ENCODE measurements at regions not wholly inside any gene's neighbourhood (a gene's known extent, or its start where the extent isn't known, plus 50 kb on each side); places are given as distances from the start of the nearest gene placed in this dataset.
"Not testable (repeated sequence)": the region's sequence is repeated elsewhere in the genome, so short reads cannot be mapped to it uniquely, and the experiment has no call there.

DNA sequence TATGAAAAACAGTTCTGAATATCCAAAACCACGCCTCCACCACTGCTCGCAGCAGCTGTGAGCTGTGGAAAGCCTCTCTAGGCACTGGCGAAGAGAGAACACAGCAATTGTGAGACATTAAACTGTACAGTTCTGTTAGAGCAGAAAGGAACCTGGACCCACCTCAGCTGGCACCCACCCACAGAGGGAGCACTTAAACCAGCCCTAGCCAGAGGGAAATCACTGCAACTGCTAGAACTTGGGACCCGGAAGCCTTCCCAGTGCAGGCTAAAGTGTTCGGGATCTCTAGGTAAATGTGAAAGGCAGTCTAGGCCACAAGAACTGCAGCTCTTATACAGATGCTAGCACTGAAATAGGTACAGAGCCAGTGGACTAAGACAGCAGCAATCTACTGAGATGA lies 308.8 kb downstream of the PRR32 start:
- Histone ChIP-seq H3K9me3 (ENCODE audit: low read depth, low read length) (no peaks in the 10 kb centered on the region), H3K9ac (ENCODE audit: insufficient read length) (no peak overlapping the region), H3K27ac (no peak overlapping the region), H3K4me3 (no peak overlapping the region), H3K36me3 (ENCODE audit: insufficient read depth, low read length) (no peaks in the 10 kb centered on the region)
- no peak for DNase-seq (ENCODE audit: low read depth, low spot score)
- TF ChIP-seq POLR2AphosphoS5 (IDR thresholded peaks at IDR 0.05; ENCODE audit: borderline replicate concordance, low read depth, low read length) = no peak
- no peak for TF ChIP-seq EZH2 (IDR thresholded peaks at IDR 0.05)
- no peak for TF ChIP-seq FOXP2 (optimal IDR thresholded peaks at IDR 0.05; ENCODE audit: control extremely low read depth, extremely low read length, insufficient read depth)

- no peak overlapping the region for H3K27ac ChIP-seq
- H3K9ac ChIP-seq (ENCODE audit: insufficient read length) = no peak overlapping the region
- TF ChIP-seq EZH2 (IDR thresholded peaks at IDR 0.05) = no peak
- TF ChIP-seq POLR2AphosphoS5 (IDR thresholded peaks at IDR 0.05; ENCODE audit: borderline replicate concordance, low read depth, low read length) = no peak
- no peak for TF ChIP-seq FOXP2 (optimal IDR thresholded peaks at IDR 0.05; ENCODE audit: control extremely low read depth, extremely low read length, insufficient read depth)
- no peak overlapping the region for H3K4me3 ChIP-seq
- no peak for DNase-seq (ENCODE audit: low read depth, low spot score)
- H3K9me3 ChIP-seq (ENCODE audit: low read depth, low read length) = no peaks in the 10 kb centered on the region
- H3K36me3 ChIP-seq (ENCODE audit: insufficient read depth, low read length) = no peaks in the 10 kb centered on the region
Observed at GRCh38 chrX:127129510-127129909, 310.0 kb downstream of the PRR32 start.

GRCh38 chrX:127138218-127138617 lies 318.7 kb downstream of the PRR32 start:
- TF ChIP-seq EZH2 (IDR thresholded peaks at IDR 0.05) (no peak), FOXP2 (optimal IDR thresholded peaks at IDR 0.05; ENCODE audit: control extremely low read depth, extremely low read length, insufficient read depth) (no peak), POLR2AphosphoS5 (IDR thresholded peaks at IDR 0.05; ENCODE audit: borderline replicate concordance, low read depth, low read length) (no peak)
- Histone ChIP-seq H3K36me3 (ENCODE audit: insufficient read depth, low read length) (no peaks in the 10 kb centered on the region), H3K4me3 (no peak overlapping the region)

DNA sequence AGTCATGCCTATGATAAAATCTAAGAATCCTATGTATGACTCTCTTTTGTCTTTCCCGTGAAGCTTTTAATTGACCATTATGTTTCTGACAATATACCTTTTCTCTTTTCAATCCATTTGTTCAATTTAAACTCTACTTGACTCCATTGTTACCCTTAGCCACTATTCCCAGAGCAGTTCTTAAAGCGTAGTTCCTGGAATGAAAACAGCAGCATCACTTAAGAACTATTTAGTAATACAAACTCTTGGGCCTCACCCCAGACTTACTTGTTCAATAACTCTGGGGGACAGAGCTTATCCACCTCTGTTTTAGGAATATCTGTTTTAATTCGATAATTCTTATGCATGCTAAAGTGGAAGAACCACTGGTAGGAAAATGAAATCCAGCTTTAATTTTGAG lies 358.4 kb downstream of the PRR32 start:
- Histone ChIP-seq H3K4me3 (no peak overlapping the region), H3K36me3 (ENCODE audit: insufficient read depth, low read length) (no peaks in the 10 kb centered on the region), H3K9ac (ENCODE audit: insufficient read length) (no peak overlapping the region), H3K9me3 (ENCODE audit: low read depth, low read length) (no peaks in the 10 kb centered on the region), H3K27ac (no peak overlapping the region)
- TF ChIP-seq POLR2AphosphoS5 (IDR thresholded peaks at IDR 0.05; ENCODE audit: borderline replicate concordance, low read depth, low read length) = no peak
- no peak for TF ChIP-seq FOXP2 (optimal IDR thresholded peaks at IDR 0.05; ENCODE audit: control extremely low read depth, extremely low read length, insufficient read depth)
- TF ChIP-seq EZH2 (IDR thresholded peaks at IDR 0.05) = no peak
- DNase-seq (ENCODE audit: low read depth, low spot score) = no peak

More at GRCh38 chrX:127138218-127138617, 318.7 kb downstream of the PRR32 start:
- H3K9me3 ChIP-seq (ENCODE audit: low read depth, low read length) = no peaks in the 10 kb centered on the region
- H3K27ac ChIP-seq = no peak overlapping the region
- DNase-seq (ENCODE audit: low read depth, low spot score) = no peak
- no peak overlapping the region for H3K9ac ChIP-seq (ENCODE audit: insufficient read length)

- no peak overlapping the region for H3K9ac ChIP-seq (ENCODE audit: insufficient read length)
- H3K27ac ChIP-seq = no peak overlapping the region
- H3K4me3 ChIP-seq = no peak overlapping the region
- no peaks in the 10 kb centered on the region for H3K36me3 ChIP-seq (ENCODE audit: insufficient read depth, low read length)
- TF ChIP-seq POLR2AphosphoS5 (IDR thresholded peaks at IDR 0.05; ENCODE audit: borderline replicate concordance, low read depth, low read length) = no peak
- TF ChIP-seq FOXP2 (optimal IDR thresholded peaks at IDR 0.05; ENCODE audit: control extremely low read depth, extremely low read length, insufficient read depth) = no peak
- no peak for TF ChIP-seq EZH2 (IDR thresholded peaks at IDR 0.05)
- no peaks in the 10 kb centered on the region for H3K9me3 ChIP-seq (ENCODE audit: low read depth, low read length)
- DNase-seq (ENCODE audit: low read depth, low spot score) = no peak
Observed at GRCh38 chrX:127187095-127187494, 367.6 kb downstream of the PRR32 start.

GRCh38 chrX:127190381-127190780 lies 370.9 kb downstream of the PRR32 start:
- no peak for DNase-seq (ENCODE audit: low read depth, low spot score)
- H3K9me3 ChIP-seq (ENCODE audit: low read depth, low read length) = no peaks in the 10 kb centered on the region
- no peaks in the 10 kb centered on the region for H3K36me3 ChIP-seq (ENCODE audit: insufficient read depth, low read length)
- TF ChIP-seq POLR2AphosphoS5 (IDR thresholded peaks at IDR 0.05; ENCODE audit: borderline replicate concordance, low read depth, low read length) = no peak
- TF ChIP-seq FOXP2 (optimal IDR thresholded peaks at IDR 0.05; ENCODE audit: control extremely low read depth, extremely low read length, insufficient read depth) = no peak
- TF ChIP-seq EZH2 (IDR thresholded peaks at IDR 0.05) = no peak
- H3K9ac ChIP-seq (ENCODE audit: insufficient read length) = no peak overlapping the region
- no peak overlapping the region for H3K27ac ChIP-seq
- H3K4me3 ChIP-seq = no peak overlapping the region

- Histone ChIP-seq H3K9ac (ENCODE audit: insufficient read length) (no peak overlapping the region), H3K27ac (no peak overlapping the region), H3K4me3 (no peak overlapping the region), H3K36me3 (ENCODE audit: insufficient read depth, low read length) (no peaks in the 10 kb centered on the region), H3K9me3 (ENCODE audit: low read depth, low read length) (no peaks in the 10 kb centered on the region)
- TF ChIP-seq FOXP2 (optimal IDR thresholded peaks at IDR 0.05; ENCODE audit: control extremely low read depth, extremely low read length, insufficient read depth) (no peak), EZH2 (IDR thresholded peaks at IDR 0.05) (no peak), POLR2AphosphoS5 (IDR thresholded peaks at IDR 0.05; ENCODE audit: borderline replicate concordance, low read depth, low read length) (no peak)
- no peak for DNase-seq (ENCODE audit: low read depth, low spot score)
Observed at GRCh38 chrX:127207326-127207725, 387.8 kb downstream of the PRR32 start.

- DNase-seq (ENCODE audit: low read depth, low spot score); H3K4me3 ChIP-seq; H3K9me3 ChIP-seq (ENCODE audit: low read depth, low read length); H3K9ac ChIP-seq (ENCODE audit: insufficient read length); H3K36me3 ChIP-seq (ENCODE audit: insufficient read depth, low read length); H3K27ac ChIP-seq: not testable (repeated sequence)
Observed at GRCh38 chrX:127221821-127222220, 402.3 kb downstream of the PRR32 start.

- DNase-seq (ENCODE audit: low read depth, low spot score) = no peak
- Histone ChIP-seq H3K36me3 (ENCODE audit: insufficient read depth, low read length) (no peaks in the 10 kb centered on the region), H3K9me3 (ENCODE audit: low read depth, low read length) (no peaks in the 10 kb centered on the region), H3K27ac (no peak overlapping the region), H3K9ac (ENCODE audit: insufficient read length) (no peak overlapping the region), H3K4me3 (no peak overlapping the region)
- TF ChIP-seq EZH2 (IDR thresholded peaks at IDR 0.05) (no peak), POLR2AphosphoS5 (IDR thresholded peaks at IDR 0.05; ENCODE audit: borderline replicate concordance, low read depth, low read length) (no peak), FOXP2 (optimal IDR thresholded peaks at IDR 0.05; ENCODE audit: control extremely low read depth, extremely low read length, insufficient read depth) (no peak)
Observed at GRCh38 chrX:127243654-127244053, 424.1 kb downstream of the PRR32 start.
